ENCODE measurements at regions not wholly inside any gene's neighbourhood (a gene's known extent, or its start where the extent isn't known, plus 50 kb on each side); places are given as distances from the start of the nearest gene placed in this dataset.
A peak's percentile ranks its signal among the peaks of the same experiment; 100 is the strongest.

DNA sequence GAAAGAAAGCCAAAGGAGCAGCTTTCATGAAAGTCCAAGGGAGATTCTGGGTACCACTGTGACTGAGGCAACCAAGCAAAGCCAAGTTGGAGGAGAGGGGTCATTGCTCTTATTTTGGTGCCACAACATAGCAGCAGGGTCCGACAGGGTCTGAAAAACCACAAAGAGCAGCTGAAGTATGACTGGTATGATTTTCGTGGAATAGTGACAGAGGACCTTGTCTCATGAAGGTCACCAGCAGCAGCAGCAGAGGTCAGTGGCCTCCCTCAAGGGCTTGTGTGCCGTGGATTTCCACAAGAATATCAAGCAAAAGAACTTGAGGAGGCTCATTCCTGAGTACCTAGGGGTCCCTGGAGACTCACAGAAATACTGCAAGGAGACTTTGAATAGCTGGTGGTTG lies 160.9 kb upstream of the SYT6 start:
- DNase-seq (ENCODE audit: low spot score) = no peak

DNA sequence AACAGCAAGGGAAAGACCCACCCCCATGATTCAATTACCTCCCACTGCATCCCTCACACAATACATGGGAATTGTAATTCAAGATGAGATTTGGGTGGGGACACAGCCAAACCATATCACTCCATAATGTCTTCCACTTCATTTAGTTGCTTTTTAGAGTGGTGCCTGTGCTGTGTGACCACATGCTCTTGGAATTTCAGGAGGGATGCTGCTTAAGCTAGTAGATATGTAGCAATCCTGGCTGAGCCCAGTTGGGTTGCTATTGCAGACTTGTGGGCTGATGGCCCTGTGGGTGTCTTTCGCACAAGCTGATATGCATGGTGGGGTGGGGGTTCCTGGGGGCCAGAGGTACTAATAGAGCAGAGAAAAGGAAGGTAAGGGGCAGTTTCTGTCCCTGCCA lies 160.4 kb upstream of the SYT6 start:
- DNase-seq (ENCODE audit: low spot score) = no peak

- no peak for DNase-seq (ENCODE audit: low spot score)
These were observed 157.1 kb upstream of the SYT6 start for GRCh38 chr1:114310695-114311271.

- no peak for DNase-seq (ENCODE audit: low spot score)
These were observed 149.2 kb upstream of the SYT6 start for GRCh38 chr1:114302821-114303220.

- no peak for DNase-seq (ENCODE audit: low spot score)
These were observed 145.8 kb upstream of the SYT6 start for GRCh38 chr1:114299331-114299975.

- no peak for DNase-seq (ENCODE audit: low spot score)
These were observed 144.3 kb upstream of the SYT6 start for GRCh38 chr1:114298008-114298407.

DNA sequence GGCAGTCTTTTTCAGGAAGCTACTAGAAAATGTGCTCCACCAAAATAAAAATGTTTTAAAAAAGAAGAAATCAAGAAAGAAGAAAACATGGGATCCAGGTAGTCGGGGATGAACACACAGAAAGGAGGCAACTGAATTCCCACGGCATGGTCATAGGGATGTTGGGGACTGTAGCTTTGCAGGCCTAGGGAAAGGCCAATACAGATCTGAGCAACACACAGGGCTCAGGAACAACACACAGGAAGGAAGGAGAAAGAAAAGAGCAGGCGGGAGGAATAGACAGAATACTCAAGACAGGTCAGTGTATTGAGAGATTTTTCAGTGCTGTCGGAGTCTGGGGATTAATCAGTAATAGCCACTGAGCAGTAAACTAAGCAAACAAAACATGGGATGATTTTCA lies 142.7 kb upstream of the SYT6 start:
- no peak for DNase-seq (ENCODE audit: low spot score)

DNA sequence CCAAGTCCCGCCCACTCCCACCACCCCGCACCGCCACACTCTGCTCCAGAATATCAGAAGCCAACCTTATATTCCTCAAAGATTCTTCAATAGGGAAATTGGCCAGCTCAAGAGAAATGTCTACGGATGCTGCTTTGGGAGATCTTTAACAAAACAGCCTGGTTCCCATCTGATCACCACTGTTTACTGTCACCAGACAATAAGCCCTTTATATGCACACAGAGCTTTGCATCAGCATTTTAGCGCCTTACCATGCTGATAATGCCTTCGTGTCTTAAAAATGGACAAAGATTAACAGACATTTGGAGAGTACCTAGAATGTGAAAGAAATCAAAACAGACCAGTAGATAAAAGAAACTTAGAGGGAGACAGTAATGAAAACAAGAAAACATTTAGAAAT lies 141.7 kb upstream of the SYT6 start:
- DNase-seq (ENCODE audit: low spot score) = no peak

DNA sequence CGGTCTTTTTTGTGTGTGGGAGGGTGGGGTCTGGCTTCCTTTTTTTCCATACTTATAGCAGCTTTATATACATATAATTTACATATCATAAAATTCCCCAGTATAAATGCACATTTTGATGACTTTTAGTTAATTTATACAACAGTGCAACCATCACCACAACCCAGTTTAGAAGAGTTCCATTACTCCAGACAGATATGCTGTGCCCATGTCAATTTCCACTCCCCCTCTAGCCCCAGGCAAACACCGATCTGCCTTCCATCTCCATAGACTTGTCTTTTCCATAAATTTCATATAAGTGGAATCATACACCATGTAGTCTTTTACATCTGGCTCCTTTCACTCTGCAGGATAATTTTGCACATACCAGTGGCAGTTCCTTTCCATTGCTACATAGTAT lies 139.2 kb upstream of the SYT6 start:
- DNase-seq (ENCODE audit: low spot score) = no peak

- no peak for DNase-seq (ENCODE audit: low spot score)
These were observed 138.5 kb upstream of the SYT6 start for GRCh38 chr1:114292194-114292593.

- no peak for DNase-seq (ENCODE audit: low spot score)
These were observed 137.1 kb upstream of the SYT6 start for GRCh38 chr1:114290776-114291175.

DNA sequence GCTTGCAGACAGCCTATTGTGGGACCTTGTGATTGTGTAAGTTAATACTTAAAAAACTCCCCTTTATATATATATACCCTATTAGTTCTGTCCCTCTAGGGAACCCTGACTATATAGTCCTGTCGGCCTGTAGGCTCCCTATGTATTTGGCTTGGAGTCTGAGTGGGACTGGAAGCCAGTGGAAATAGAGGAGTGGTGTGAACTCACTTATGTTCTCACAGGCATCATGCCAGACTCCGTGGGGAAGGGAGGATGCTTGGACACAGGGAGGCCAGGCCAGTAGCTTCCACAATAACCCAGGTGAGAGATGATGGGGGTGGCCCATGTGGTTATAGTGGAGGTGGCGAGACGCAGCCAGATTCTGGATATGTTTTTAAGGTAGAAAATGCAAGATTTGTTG lies 136.7 kb upstream of the SYT6 start:
- DNase-seq (ENCODE audit: low spot score) = no peak

- DNase-seq (ENCODE audit: low spot score) = no peak
These were observed 136.2 kb upstream of the SYT6 start for GRCh38 chr1:114289824-114290223.

GRCh38 chr1:114289306-114289705 lies 135.6 kb upstream of the SYT6 start:
- no peak for DNase-seq (ENCODE audit: low spot score)

- DNase-seq (ENCODE audit: low spot score) = no peak
These were observed 133.3 kb upstream of the SYT6 start for GRCh38 chr1:114286960-114287359.

DNA sequence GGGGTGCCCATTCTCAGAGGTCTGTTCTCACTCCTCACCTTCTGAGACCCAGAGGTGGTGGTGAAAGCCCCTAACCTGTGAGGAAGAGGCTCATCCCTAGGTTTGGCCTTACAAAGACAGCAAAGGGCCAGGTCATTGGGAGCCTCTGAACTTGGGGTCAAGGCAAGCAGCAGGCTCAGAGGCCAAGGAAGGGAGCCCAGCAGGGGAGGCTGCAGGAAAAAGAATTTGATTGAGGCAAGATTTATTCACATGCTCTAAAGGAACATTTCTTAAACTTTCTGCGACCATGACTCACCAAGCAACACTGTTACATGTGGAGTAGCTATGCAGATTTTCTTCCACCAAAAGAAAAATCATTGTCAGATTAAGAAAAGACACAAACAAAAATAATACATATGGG lies 132.5 kb upstream of the SYT6 start:
- no peak for DNase-seq (ENCODE audit: low spot score)

GRCh38 chr1:114282751-114283403 lies 129.2 kb upstream of the SYT6 start:
- DNase-seq (ENCODE audit: low spot score) = peak; percentile 86

DNA sequence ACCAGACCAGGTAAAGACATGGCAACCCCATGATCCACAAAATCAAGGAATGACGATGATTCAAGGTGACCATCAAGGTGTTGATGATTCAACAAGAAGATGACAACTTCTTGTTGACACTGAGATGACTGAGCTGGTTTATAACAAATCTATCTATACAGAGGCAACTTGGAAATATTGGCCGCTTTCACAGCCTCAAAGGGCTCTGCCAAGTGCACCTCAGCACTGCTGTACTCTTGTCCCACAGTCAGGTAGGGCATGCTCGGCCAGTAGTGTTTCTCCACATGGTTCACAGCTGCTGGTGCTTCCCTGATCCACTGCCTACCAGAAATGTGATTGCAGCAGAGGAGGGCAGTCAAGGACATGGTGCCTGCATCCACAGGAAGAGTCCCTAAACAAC lies 125.2 kb upstream of the SYT6 start:
- no peak for DNase-seq (ENCODE audit: low spot score)

DNA sequence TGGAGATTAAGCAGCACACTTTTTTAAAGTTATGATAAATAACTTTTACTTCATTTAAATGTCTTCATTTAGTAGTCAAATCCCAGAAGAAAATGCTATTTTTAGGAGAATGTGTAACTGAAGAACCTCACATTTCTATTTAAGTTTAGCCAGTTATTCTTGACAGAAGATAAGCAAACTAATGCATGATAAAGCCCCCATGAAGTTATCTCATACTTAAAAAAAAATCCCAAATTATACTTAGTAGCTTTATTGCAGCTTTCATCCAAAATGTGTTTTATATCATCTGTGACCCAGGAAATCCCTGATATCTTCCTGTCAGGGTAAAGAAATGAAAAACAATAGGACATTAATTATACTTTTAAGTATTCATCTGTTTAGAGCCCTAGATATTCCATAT lies 124.8 kb upstream of the SYT6 start:
- DNase-seq (ENCODE audit: low spot score) = no peak

DNA sequence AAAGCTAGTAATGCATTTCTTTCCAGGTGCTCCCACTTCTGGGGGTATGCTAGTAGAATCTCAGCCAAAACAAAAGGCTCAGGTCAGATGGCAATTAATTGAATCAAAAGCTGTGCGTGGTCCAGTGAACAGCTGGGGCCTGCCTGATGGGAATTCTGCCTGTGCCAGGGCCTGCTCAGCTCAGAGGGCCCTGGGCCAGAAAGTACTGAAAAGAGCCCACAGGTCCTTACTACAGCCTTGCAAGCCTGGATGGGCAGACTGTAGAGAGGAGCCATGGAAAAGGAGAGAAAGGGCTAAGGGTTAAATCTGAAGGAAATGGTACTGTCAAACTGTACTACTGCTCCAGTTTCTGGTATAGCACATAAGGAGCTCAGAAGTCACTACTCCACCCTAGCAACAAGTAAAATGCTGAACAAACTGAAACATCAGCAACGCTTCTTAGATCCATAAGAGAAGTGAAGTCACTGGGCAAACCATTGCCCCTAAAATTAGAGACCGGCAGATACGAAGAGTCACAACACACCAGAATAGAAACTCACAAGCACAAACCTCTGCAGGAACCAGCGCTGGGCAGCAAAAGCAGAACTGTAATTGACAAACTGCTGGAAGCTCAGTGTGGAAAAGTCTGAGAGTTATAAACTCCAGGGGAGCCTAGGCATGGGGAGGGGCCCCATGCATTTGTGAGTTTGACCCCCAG lies 121.1 kb upstream of the SYT6 start:
- DNase-seq (ENCODE audit: low spot score) = no peak

DNA sequence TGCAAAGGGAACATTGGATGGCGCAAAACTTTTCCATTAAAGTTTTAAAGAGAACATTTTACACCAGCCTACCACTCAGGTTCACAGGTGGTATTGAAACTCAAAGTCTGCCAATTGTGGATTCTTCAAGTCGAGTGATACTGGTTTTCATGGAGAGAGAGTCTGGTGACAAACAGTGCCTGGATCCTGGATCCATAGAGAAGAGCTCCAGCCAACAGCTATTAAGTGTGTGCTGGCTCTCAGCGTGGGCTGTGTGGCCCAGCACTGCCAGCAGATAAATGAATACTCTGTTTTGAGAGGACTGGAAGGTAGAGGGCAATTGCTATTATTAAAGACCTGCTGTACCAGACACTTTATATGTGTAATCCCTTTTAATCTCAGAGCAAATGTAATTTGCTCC lies 118.9 kb upstream of the SYT6 start:
- DNase-seq (ENCODE audit: low spot score) = no peak

- no peak for DNase-seq (ENCODE audit: low spot score)
These were observed 117.0 kb upstream of the SYT6 start for GRCh38 chr1:114270718-114271117.

- DNase-seq (ENCODE audit: low spot score) = no peak
These were observed 116.6 kb upstream of the SYT6 start for GRCh38 chr1:114270282-114270681.
